Liver (tissue), 8 donors: ENCODE measurements at regions not wholly inside any gene's neighbourhood (a gene's known extent, or its start where the extent isn't known, plus 50 kb on each side); places are given as distances from the start of the nearest gene placed in this dataset.

ENCODE experiments used
- DNase-seq: peaks from one replicate; pipeline ENCODE4 v3.0.0-alpha.2; 2017; ENCODE audit warnings: low spot score
- H3K27ac ChIP-seq, 2 donors: one replicate each; pipeline ENCODE4 v1.7.0; 2013; ENCODE audit warnings: inconsistent platforms in 2 of 2, low read length in 2 of 2, control low read depth in 1 of 2, low read depth in 1 of 2, mild to moderate bottlenecking in 1 of 2
- H3K27me3 ChIP-seq, 4 donors: one replicate each; pipeline versions ENCODE4 v1.6.1 to v1.7.0; 2013; ENCODE audit warnings: low read length in 3 of 4, inconsistent platforms in 1 of 4, mild to moderate bottlenecking in 1 of 4, moderate library complexity in 1 of 4; ENCODE audit not compliant: control insufficient read depth in 4 of 4, insufficient read depth in 4 of 4
- H3K36me3 ChIP-seq, 4 donors: one replicate each; pipeline versions ENCODE4 v1.6.1 to v1.7.0; 2013; ENCODE audit warnings: low read length in 3 of 4, mild to moderate bottlenecking in 3 of 4, low read depth in 1 of 4, moderate library complexity in 1 of 4; ENCODE audit not compliant: control insufficient read depth in 4 of 4, insufficient read depth in 3 of 4
- H3K4me1 ChIP-seq, 4 donors: one replicate each; pipeline versions ENCODE4 v1.6.1 to v1.7.0; 2013; ENCODE audit warnings: low read length in 3 of 4, mild to moderate bottlenecking in 3 of 4, moderate library complexity in 1 of 4; ENCODE audit not compliant: control insufficient read depth in 4 of 4, insufficient read depth in 4 of 4
- H3K4me3 ChIP-seq, 3 donors: one replicate each; pipeline versions ENCODE4 v1.6.1 to v1.7.0; 2013; ENCODE audit warnings: low read length in 3 of 3, control low read depth in 1 of 3, low read depth in 1 of 3, mild to moderate bottlenecking in 1 of 3
- H3K9ac ChIP-seq, 2 donors: one replicate each; pipeline ENCODE4 v1.7.0; 2013; ENCODE audit warnings: low read length in 2 of 2, mild to moderate bottlenecking in 2 of 2, moderate library complexity in 2 of 2, control low read depth in 1 of 2, low read depth in 1 of 2
- H3K9me3 ChIP-seq, 4 donors: one replicate each; pipeline versions ENCODE4 v1.6.1 to v1.7.0; 2013; ENCODE audit warnings: low read length in 3 of 4; ENCODE audit not compliant: control insufficient read depth in 4 of 4
- ATF3 ChIP-seq: IDR thresholded peaks from 2 replicates; pipeline ENCODE4 v1.6.1; 2016; ENCODE audit warnings: antibody characterized with exemption
- EGR1 ChIP-seq, 2 donors: IDR thresholded peaks; 2 replicates each; pipeline ENCODE4 v1.6.1; 2016 to 2018; ENCODE audit warnings: antibody characterized with exemption in 2 of 2, low read depth in 2 of 2
- FOXA1 ChIP-seq: IDR thresholded peaks from 2 replicates; pipeline ENCODE4 v1.6.1; 2016; ENCODE audit warnings: antibody characterized with exemption
- GABPA ChIP-seq, 2 donors: IDR thresholded peaks in 1 of 2; conservative IDR thresholded peaks in 1 of 2; 2 replicates each; pipeline ENCODE4 v1.6.1; 2016; ENCODE audit warnings: antibody characterized with exemption in 2 of 2, mild to moderate bottlenecking in 1 of 2, moderate library complexity in 1 of 2
- HNF4A ChIP-seq, 2 donors: conservative IDR thresholded peaks; 2 replicates each; pipeline ENCODE4 v1.6.1; 2016; ENCODE audit warnings: antibody characterized with exemption in 2 of 2, mild to moderate bottlenecking in 2 of 2
- HNF4G ChIP-seq: IDR thresholded peaks from 2 replicates; pipeline ENCODE4 v1.6.1; 2016; ENCODE audit warnings: antibody characterized with exemption
- JUND ChIP-seq, 2 donors: IDR thresholded peaks; 2 replicates each; pipeline ENCODE4 v1.6.1; 2016; ENCODE audit warnings: antibody characterized with exemption in 2 of 2
- NR2F2 ChIP-seq: IDR thresholded peaks from 2 replicates; pipeline ENCODE4 v1.6.1; 2016; ENCODE audit warnings: antibody characterized with exemption
- RAD21 ChIP-seq, 2 donors: IDR thresholded peaks; 2 replicates each; pipeline ENCODE4 v1.6.1; 2016; ENCODE audit warnings: antibody characterized with exemption in 2 of 2, mild to moderate bottlenecking in 2 of 2
- RXRA ChIP-seq, 2 donors: IDR thresholded peaks; 2 replicates each; pipeline ENCODE4 v1.6.1; 2017 to 2018; ENCODE audit warnings: antibody characterized with exemption in 2 of 2, mild to moderate bottlenecking in 1 of 2
- SP1 ChIP-seq: IDR thresholded peaks from 2 replicates; pipeline ENCODE4 v1.6.1; 2018; ENCODE audit warnings: antibody characterized with exemption, mild to moderate bottlenecking
- TAF1 ChIP-seq: conservative IDR thresholded peaks from 2 replicates; pipeline ENCODE4 v1.6.1; 2016; ENCODE audit warnings: antibody characterized with exemption, mild to moderate bottlenecking
- WGBS: extraction: QIAGEN DNeasy Blood & Tissue Kit; methylation state at CpG from one replicate; pipeline ENCODE4 v1.1.7; 2013; 5-methylcytosine and 5-hydroxymethylcytosine counted together
- TF ChIP-seq, protein P1 (sequence below): IDR thresholded peaks from 2 replicates; pipeline ENCODE4 v1.6.1; 2016; ENCODE audit warnings: antibody characterized with exemption
- TF ChIP-seq, protein P2 (sequence below): fragments of 150-350 bp; IDR thresholded peaks from 2 replicates; pipeline ENCODE4 v1.5.1; 2017; ENCODE audit warnings: improper control_type of control experiment, low read depth, low read length; ENCODE audit not compliant: missing input control
- TF ChIP-seq, protein P3 (sequence below): IDR thresholded peaks from 2 replicates; pipeline ENCODE4 v1.6.1; 2016; ENCODE audit warnings: antibody characterized with exemption, mild to moderate bottlenecking
- donor health status: healthy.
- donor health status: healthy.
- donor health status: healthy.
- donor health status: healthy.
- donor health status: healthy.

GRCh38 chr6:165002358-165002757, 307.0 kb downstream of the C6orf118 start:
- H3K9me3 ChIP-seq, result peaks cover 1 to 4% (median 4%) of the 10 kb centered on the region in 4 donors
- no peak overlapping the region for H3K9ac ChIP-seq
- H3K4me3 ChIP-seq, result no peak overlapping the region
- TF ChIP-seq TAF1 (no peak), ATF3 (no peak), GABPA (IDR thresholded peaks at IDR 0.05 in 1 of 2, conservative IDR thresholded peaks at IDR 0.05 in 1 of 2) (no peak)
- TF ChIP-seq, protein P1, sequence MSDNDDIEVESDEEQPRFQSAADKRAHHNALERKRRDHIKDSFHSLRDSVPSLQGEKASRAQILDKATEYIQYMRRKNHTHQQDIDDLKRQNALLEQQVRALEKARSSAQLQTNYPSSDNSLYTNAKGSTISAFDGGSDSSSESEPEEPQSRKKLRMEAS, result no peak
- no peaks in the 10 kb centered on the region for H3K4me1 ChIP-seq
- H3K27me3 ChIP-seq, result no peaks in the 10 kb centered on the region
- DNase-seq, result no peak
- no peaks in the 10 kb centered on the region for H3K36me3 ChIP-seq
- H3K27ac ChIP-seq, result no peak overlapping the region
- 88% methylated on average over 4 of the region's 4 CpGs for WGBS

- 95% methylated on average over 33 of the region's 33 CpGs for WGBS
- peaks cover 1 to 4% (median 4%) of the 10 kb centered on the region in 4 donors for H3K9me3 ChIP-seq
- H3K36me3 ChIP-seq, result no peaks in the 10 kb centered on the region
- no peak overlapping the region for H3K4me3 ChIP-seq
- no peak overlapping the region for H3K9ac ChIP-seq
- DNase-seq, result no peak
- H3K27ac ChIP-seq, result no peak overlapping the region
- H3K27me3 ChIP-seq, result no peaks in the 10 kb centered on the region
- H3K4me1 ChIP-seq, result no peaks in the 10 kb centered on the region
- no peak for TF ChIP-seq NR2F2
- no peak for TF ChIP-seq TAF1
- no peak for TF ChIP-seq RXRA (IDR thresholded peaks at IDR 0.05)
- no peak for TF ChIP-seq FOXA1
- no peak for TF ChIP-seq SP1
- TF ChIP-seq HNF4A (conservative IDR thresholded peaks at IDR 0.05), result no peak
- no peak for TF ChIP-seq EGR1 (IDR thresholded peaks at IDR 0.05; ENCODE audit: low read depth in 2 of 2)
- TF ChIP-seq, protein P1, result no peak
- TF ChIP-seq RAD21 (IDR thresholded peaks at IDR 0.05), result no peak
Observed at GRCh38 chr6:165001502-165002157, 307.8 kb downstream of the C6orf118 start.

- H3K9ac ChIP-seq, result no peak overlapping the region
- H3K27ac ChIP-seq, result no peak overlapping the region
- no peaks in the 10 kb centered on the region for H3K36me3 ChIP-seq
- DNase-seq, result no peak
- no peaks in the 10 kb centered on the region for H3K9me3 ChIP-seq
- no peaks in the 10 kb centered on the region for H3K27me3 ChIP-seq
- H3K4me3 ChIP-seq, result no peak overlapping the region
- H3K4me1 ChIP-seq, result no peaks in the 10 kb centered on the region
- WGBS, result 81% methylated on average over 8 of the region's 8 CpGs
- TF ChIP-seq GABPA (IDR thresholded peaks at IDR 0.05 in 1 of 2, conservative IDR thresholded peaks at IDR 0.05 in 1 of 2), result no peak
Observed at GRCh38 chr6:164998297-164998696, 311.1 kb downstream of the C6orf118 start.

- Histone ChIP-seq H3K27ac (no peak overlapping the region), H3K36me3 (no peaks in the 10 kb centered on the region), H3K9ac (no peak overlapping the region), H3K9me3 (no peaks in the 10 kb centered on the region), H3K27me3 (no peaks in the 10 kb centered on the region), H3K4me1 (no peaks in the 10 kb centered on the region), H3K4me3 (no peak overlapping the region)
- 49% methylated on average over 6 of the region's 6 CpGs for WGBS
- no peak for DNase-seq
- TF ChIP-seq TAF1 (no peak), NR2F2 (no peak), EGR1 (IDR thresholded peaks at IDR 0.05; ENCODE audit: low read depth in 2 of 2) (no peak), HNF4G (no peak), RXRA (IDR thresholded peaks at IDR 0.05) (no peak), JUND (IDR thresholded peaks at IDR 0.05) (no peak), HNF4A (conservative IDR thresholded peaks at IDR 0.05) (no peak), ATF3 (no peak)
- TF ChIP-seq, protein P2, sequence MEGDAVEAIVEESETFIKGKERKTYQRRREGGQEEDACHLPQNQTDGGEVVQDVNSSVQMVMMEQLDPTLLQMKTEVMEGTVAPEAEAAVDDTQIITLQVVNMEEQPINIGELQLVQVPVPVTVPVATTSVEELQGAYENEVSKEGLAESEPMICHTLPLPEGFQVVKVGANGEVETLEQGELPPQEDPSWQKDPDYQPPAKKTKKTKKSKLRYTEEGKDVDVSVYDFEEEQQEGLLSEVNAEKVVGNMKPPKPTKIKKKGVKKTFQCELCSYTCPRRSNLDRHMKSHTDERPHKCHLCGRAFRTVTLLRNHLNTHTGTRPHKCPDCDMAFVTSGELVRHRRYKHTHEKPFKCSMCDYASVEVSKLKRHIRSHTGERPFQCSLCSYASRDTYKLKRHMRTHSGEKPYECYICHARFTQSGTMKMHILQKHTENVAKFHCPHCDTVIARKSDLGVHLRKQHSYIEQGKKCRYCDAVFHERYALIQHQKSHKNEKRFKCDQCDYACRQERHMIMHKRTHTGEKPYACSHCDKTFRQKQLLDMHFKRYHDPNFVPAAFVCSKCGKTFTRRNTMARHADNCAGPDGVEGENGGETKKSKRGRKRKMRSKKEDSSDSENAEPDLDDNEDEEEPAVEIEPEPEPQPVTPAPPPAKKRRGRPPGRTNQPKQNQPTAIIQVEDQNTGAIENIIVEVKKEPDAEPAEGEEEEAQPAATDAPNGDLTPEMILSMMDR, result no peak
- TF ChIP-seq, protein P1, result no peak
- TF ChIP-seq, protein P3, sequence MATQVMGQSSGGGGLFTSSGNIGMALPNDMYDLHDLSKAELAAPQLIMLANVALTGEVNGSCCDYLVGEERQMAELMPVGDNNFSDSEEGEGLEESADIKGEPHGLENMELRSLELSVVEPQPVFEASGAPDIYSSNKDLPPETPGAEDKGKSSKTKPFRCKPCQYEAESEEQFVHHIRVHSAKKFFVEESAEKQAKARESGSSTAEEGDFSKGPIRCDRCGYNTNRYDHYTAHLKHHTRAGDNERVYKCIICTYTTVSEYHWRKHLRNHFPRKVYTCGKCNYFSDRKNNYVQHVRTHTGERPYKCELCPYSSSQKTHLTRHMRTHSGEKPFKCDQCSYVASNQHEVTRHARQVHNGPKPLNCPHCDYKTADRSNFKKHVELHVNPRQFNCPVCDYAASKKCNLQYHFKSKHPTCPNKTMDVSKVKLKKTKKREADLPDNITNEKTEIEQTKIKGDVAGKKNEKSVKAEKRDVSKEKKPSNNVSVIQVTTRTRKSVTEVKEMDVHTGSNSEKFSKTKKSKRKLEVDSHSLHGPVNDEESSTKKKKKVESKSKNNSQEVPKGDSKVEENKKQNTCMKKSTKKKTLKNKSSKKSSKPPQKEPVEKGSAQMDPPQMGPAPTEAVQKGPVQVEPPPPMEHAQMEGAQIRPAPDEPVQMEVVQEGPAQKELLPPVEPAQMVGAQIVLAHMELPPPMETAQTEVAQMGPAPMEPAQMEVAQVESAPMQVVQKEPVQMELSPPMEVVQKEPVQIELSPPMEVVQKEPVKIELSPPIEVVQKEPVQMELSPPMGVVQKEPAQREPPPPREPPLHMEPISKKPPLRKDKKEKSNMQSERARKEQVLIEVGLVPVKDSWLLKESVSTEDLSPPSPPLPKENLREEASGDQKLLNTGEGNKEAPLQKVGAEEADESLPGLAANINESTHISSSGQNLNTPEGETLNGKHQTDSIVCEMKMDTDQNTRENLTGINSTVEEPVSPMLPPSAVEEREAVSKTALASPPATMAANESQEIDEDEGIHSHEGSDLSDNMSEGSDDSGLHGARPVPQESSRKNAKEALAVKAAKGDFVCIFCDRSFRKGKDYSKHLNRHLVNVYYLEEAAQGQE, result no peak
Observed at GRCh38 chr6:164996838-164997237, 312.6 kb downstream of the C6orf118 start.
